Suppressor macrophage treated with lipopolysaccharide for 4 hours (primary cell): ENCODE measurements at regions not wholly inside any gene's neighbourhood (a gene's known extent, or its start where the extent isn't known, plus 50 kb on each side); places are given as distances from the start of the nearest gene placed in this dataset.

Experiments
- DNase-seq: peaks from one replicate; pipeline ENCODE4 v3.0.0-alpha.2; 2020

GRCh38 chr6:150713487-150713886 is 113.8 kb downstream of the PLEKHG1 start:
- DNase-seq: no peak

GRCh38 chr6:150713931-150714330 is 114.2 kb downstream of the PLEKHG1 start:
- no peak for DNase-seq

GRCh38 chr6:150715133-150715532 is 115.4 kb downstream of the PLEKHG1 start:
- DNase-seq: no peak

GRCh38 chr6:150717419-150717818 is 117.7 kb downstream of the PLEKHG1 start:
- no peak for DNase-seq

GRCh38 chr6:150719099-150719766 is 119.5 kb downstream of the PLEKHG1 start:
- DNase-seq: no peak

GRCh38 chr6:150719831-150720230 is 120.1 kb downstream of the PLEKHG1 start:
- DNase-seq: no peak

- DNase-seq: no peak
These were observed 121.1 kb downstream of the PLEKHG1 start for GRCh38 chr6:150720774-150721233.

GRCh38 chr6:150721418-150722266 is 122.0 kb downstream of the PLEKHG1 start:
- DNase-seq: no peak

GRCh38 chr6:150722614-150723344 is 123.1 kb downstream of the PLEKHG1 start:
- no peak for DNase-seq

- DNase-seq: no peak
These were observed 123.6 kb downstream of the PLEKHG1 start for GRCh38 chr6:150723345-150723658.

GRCh38 chr6:150723857-150724256 is 124.2 kb downstream of the PLEKHG1 start:
- DNase-seq: no peak

GRCh38 chr6:150725795-150726194 is 126.1 kb downstream of the PLEKHG1 start:
- no peak for DNase-seq

GRCh38 chr6:150729188-150729748 is 129.6 kb downstream of the PLEKHG1 start:
- no peak for DNase-seq

- no peak for DNase-seq
These were observed 131.2 kb downstream of the PLEKHG1 start for GRCh38 chr6:150730801-150731457.

GRCh38 chr6:150732765-150733539 is 132.6 kb upstream of the MTHFD1L start:
- no peak for DNase-seq

- no peak for DNase-seq
These were observed 131.8 kb upstream of the MTHFD1L start for GRCh38 chr6:150733726-150734125.

GRCh38 chr6:150734235-150734634 is 131.3 kb upstream of the MTHFD1L start:
- no peak for DNase-seq

GRCh38 chr6:150735341-150735851 is 130.1 kb upstream of the MTHFD1L start:
- DNase-seq: no peak

- no peak for DNase-seq
These were observed 127.3 kb upstream of the MTHFD1L start for GRCh38 chr6:150738092-150738629.

- no peak for DNase-seq
These were observed 125.7 kb upstream of the MTHFD1L start for GRCh38 chr6:150739711-150740349.

- DNase-seq: no peak
These were observed 125.0 kb upstream of the MTHFD1L start for GRCh38 chr6:150740453-150740852.
